Astrocyte (in vitro differentiated cells and primary cell): ENCODE measurements at regions not wholly inside any gene's neighbourhood (a gene's known extent, or its start where the extent isn't known, plus 50 kb on each side); places are given as distances from the start of the nearest gene placed in this dataset.
"Not testable (repeated sequence)": the region's sequence is repeated elsewhere in the genome, so short reads cannot be mapped to it uniquely, and the experiment has no call there.

Source experiments
- DNase-seq: peaks from one replicate; pipeline ENCODE4 v3.0.0-alpha.2; 2010; ENCODE audit warnings: low read depth
- FAIRE-seq: peaks from 2 replicates; lab custom pipeline; 2011; peaks lifted over from hg19 to GRCh38; lab: Jason Lieb, UNC
- H2AFZ ChIP-seq: 2 replicates; pipeline ENCODE4 v1.6.0; 2012; ENCODE audit warnings: low read depth, low read length, inconsistent platforms
- H3K27ac ChIP-seq: 2 replicates; pipeline ENCODE4 v1.5.1; 2011; ENCODE audit warnings: low read depth, low read length, inconsistent platforms
- H3K27me3 ChIP-seq: 2 replicates; pipeline ENCODE4 v1.6.0; 2011; ENCODE audit warnings: low read length, inconsistent platforms; ENCODE audit not compliant: insufficient read depth
- H3K36me3 ChIP-seq: 2 replicates; pipeline ENCODE4 v1.5.1; 2011; ENCODE audit warnings: low read length, inconsistent platforms; ENCODE audit not compliant: insufficient read depth
- H3K4me1 ChIP-seq: 2 replicates; pipeline ENCODE4 v1.5.1; 2011; ENCODE audit warnings: low read length, inconsistent platforms; ENCODE audit not compliant: insufficient read depth
- H3K4me2 ChIP-seq: 2 replicates; pipeline ENCODE4 v1.6.0; 2012; ENCODE audit warnings: low read length, inconsistent platforms
- H3K4me3 ChIP-seq: 2 replicates; pipeline ENCODE4 v1.5.1; 2011; ENCODE audit warnings: low read depth, mild to moderate bottlenecking, low read length, inconsistent platforms; ENCODE audit not compliant: insufficient read depth
- H3K79me2 ChIP-seq: 2 replicates; pipeline ENCODE4 v1.6.0; 2012; ENCODE audit warnings: mild to moderate bottlenecking, low read length, inconsistent platforms; ENCODE audit not compliant: insufficient read depth
- H3K9ac ChIP-seq: 2 replicates; pipeline ENCODE4 v1.6.0; 2012; ENCODE audit warnings: mild to moderate bottlenecking, low read length, inconsistent platforms
- H3K9me3 ChIP-seq: 2 replicates; pipeline ENCODE4 v1.5.1; 2012; ENCODE audit warnings: low read depth, mild to moderate bottlenecking, low read length, inconsistent platforms; ENCODE audit not compliant: insufficient read depth
- H4K20me1 ChIP-seq: 2 replicates; pipeline ENCODE4 v1.6.0; 2012; ENCODE audit warnings: low read length, inconsistent platforms; ENCODE audit not compliant: insufficient read depth
- H3K27ac Mint-ChIP-seq: one replicate; pipeline ENCODE4 v1.8.0; 2021; ENCODE audit warnings: mild to moderate bottlenecking, mixed read lengths; ENCODE audit not compliant: unreplicated experiment
- H3K27me3 Mint-ChIP-seq: one replicate; pipeline ENCODE4 v1.8.0; 2021; ENCODE audit warnings: low read depth, mixed read lengths; ENCODE audit not compliant: unreplicated experiment
- H3K36me3 Mint-ChIP-seq: one replicate; pipeline ENCODE4 v1.8.0; 2021; ENCODE audit warnings: low read depth, mixed read lengths; ENCODE audit not compliant: unreplicated experiment
- H3K4me1 Mint-ChIP-seq: one replicate; pipeline ENCODE4 v1.8.0; 2021; ENCODE audit warnings: low read depth, mixed read lengths; ENCODE audit not compliant: unreplicated experiment
- H3K4me3 Mint-ChIP-seq: one replicate; pipeline ENCODE4 v1.8.0; 2021; ENCODE audit warnings: mild to moderate bottlenecking, moderate library complexity, mixed read lengths; ENCODE audit not compliant: unreplicated experiment
- H3K9me3 Mint-ChIP-seq: one replicate; pipeline ENCODE4 v1.8.0; 2021; ENCODE audit warnings: mild to moderate bottlenecking, mixed read lengths; ENCODE audit not compliant: unreplicated experiment
- EZH2 ChIP-seq: IDR thresholded peaks from 2 replicates; pipeline ENCODE4 v1.6.1; 2012; ENCODE audit warnings: mild to moderate bottlenecking, low read length, inconsistent platforms; ENCODE audit not compliant: insufficient read depth
- TF ChIP-seq, protein P1 (sequence below): IDR thresholded peaks from 2 replicates; pipeline ENCODE4 v1.5.1; 2011; ENCODE audit warnings: low read depth, mild to moderate bottlenecking, inconsistent platforms, low read length, moderate library complexity; ENCODE audit not compliant: insufficient read depth

DNA sequence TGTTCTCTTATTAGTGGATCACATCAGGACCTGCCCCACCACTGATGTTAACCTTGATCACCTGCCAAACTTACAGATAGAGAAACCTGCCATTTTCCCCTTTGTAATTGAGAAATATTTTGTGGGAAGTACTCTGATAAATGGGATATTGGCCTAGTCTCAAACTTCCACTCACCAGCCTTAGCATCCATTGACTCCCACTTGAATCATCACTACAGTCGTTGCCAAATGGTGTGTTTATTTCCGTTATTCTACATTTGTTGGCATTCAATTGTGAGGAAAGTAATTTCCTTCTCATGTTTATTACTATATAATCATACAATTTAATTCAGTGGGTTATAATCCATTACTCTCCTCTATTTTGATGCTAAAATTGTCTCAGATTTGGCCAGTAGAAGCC, 156.4 kb upstream of the CXCL13 start:
- no peak for FAIRE-seq

GRCh38 chr4:77450006-77450405, 155.6 kb upstream of the CXCL13 start:
- H3K36me3 Mint-ChIP-seq: no peaks in the 10 kb centered on the region
- no peak for FAIRE-seq

More for the DNA sequence above, 156.4 kb upstream of the CXCL13 start:
- no peak overlapping the region for H3K27ac Mint-ChIP-seq
- H3K36me3 Mint-ChIP-seq: no peaks in the 10 kb centered on the region
- H3K4me1 Mint-ChIP-seq: peaks cover 2% of the 10 kb centered on the region
- H3K4me1 ChIP-seq: no peaks in the 10 kb centered on the region
- no peak overlapping the region for H3K4me3 ChIP-seq
- H2AFZ ChIP-seq: no peak overlapping the region
- no peaks in the 10 kb centered on the region for H3K79me2 ChIP-seq
- TF ChIP-seq, protein P1, sequence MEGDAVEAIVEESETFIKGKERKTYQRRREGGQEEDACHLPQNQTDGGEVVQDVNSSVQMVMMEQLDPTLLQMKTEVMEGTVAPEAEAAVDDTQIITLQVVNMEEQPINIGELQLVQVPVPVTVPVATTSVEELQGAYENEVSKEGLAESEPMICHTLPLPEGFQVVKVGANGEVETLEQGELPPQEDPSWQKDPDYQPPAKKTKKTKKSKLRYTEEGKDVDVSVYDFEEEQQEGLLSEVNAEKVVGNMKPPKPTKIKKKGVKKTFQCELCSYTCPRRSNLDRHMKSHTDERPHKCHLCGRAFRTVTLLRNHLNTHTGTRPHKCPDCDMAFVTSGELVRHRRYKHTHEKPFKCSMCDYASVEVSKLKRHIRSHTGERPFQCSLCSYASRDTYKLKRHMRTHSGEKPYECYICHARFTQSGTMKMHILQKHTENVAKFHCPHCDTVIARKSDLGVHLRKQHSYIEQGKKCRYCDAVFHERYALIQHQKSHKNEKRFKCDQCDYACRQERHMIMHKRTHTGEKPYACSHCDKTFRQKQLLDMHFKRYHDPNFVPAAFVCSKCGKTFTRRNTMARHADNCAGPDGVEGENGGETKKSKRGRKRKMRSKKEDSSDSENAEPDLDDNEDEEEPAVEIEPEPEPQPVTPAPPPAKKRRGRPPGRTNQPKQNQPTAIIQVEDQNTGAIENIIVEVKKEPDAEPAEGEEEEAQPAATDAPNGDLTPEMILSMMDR: no peak
- no peak for TF ChIP-seq EZH2
- no peak overlapping the region for H3K9ac ChIP-seq
- H3K27ac ChIP-seq: no peak overlapping the region
- H3K27me3 ChIP-seq: no peaks in the 10 kb centered on the region
- no peaks in the 10 kb centered on the region for H3K9me3 ChIP-seq
- no peaks in the 10 kb centered on the region for H3K36me3 ChIP-seq
- no peak overlapping the region for H3K4me3 Mint-ChIP-seq
- H3K9me3 Mint-ChIP-seq: no peaks in the 10 kb centered on the region
- no peaks in the 10 kb centered on the region for H4K20me1 ChIP-seq
- DNase-seq: no peak
- peaks cover 17% of the 10 kb centered on the region for H3K27me3 Mint-ChIP-seq
- H3K4me2 ChIP-seq: no peak overlapping the region

GRCh38 chr4:77451530-77451929, 154.1 kb upstream of the CXCL13 start:
- H3K27ac ChIP-seq: no peak overlapping the region
- H3K27me3 Mint-ChIP-seq: peaks cover 5% of the 10 kb centered on the region
- no peak for TF ChIP-seq EZH2
- TF ChIP-seq, protein P1: no peak
- no peaks in the 10 kb centered on the region for H3K9me3 Mint-ChIP-seq
- no peaks in the 10 kb centered on the region for H3K36me3 ChIP-seq
- no peak overlapping the region for H3K27ac Mint-ChIP-seq
- H3K4me2 ChIP-seq: no peak overlapping the region
- no peaks in the 10 kb centered on the region for H3K36me3 Mint-ChIP-seq
- FAIRE-seq (no peak), DNase-seq (no peak)
- no peaks in the 10 kb centered on the region for H3K4me1 ChIP-seq
- H3K79me2 ChIP-seq: no peaks in the 10 kb centered on the region
- H3K9ac ChIP-seq: no peak overlapping the region
- no peaks in the 10 kb centered on the region for H3K9me3 ChIP-seq
- no peak overlapping the region for H3K4me3 Mint-ChIP-seq
- no peaks in the 10 kb centered on the region for H3K27me3 ChIP-seq
- H2AFZ ChIP-seq: no peak overlapping the region
- peaks cover 2% of the 10 kb centered on the region for H3K4me1 Mint-ChIP-seq
- no peaks in the 10 kb centered on the region for H4K20me1 ChIP-seq
- no peak overlapping the region for H3K4me3 ChIP-seq

More at GRCh38 chr4:77450006-77450405, 155.6 kb upstream of the CXCL13 start:
- no peaks in the 10 kb centered on the region for H3K9me3 ChIP-seq
- Mint-ChIP-seq H3K4me1 (peaks cover 2% of the 10 kb centered on the region), H3K27ac (no peak overlapping the region), H3K27me3 (peaks cover 17% of the 10 kb centered on the region), H3K9me3 (no peaks in the 10 kb centered on the region), H3K4me3 (no peak overlapping the region)
- H3K4me2 ChIP-seq: no peak overlapping the region
- H3K9ac ChIP-seq: no peak overlapping the region
- no peaks in the 10 kb centered on the region for H3K79me2 ChIP-seq
- TF ChIP-seq, protein P1: no peak
- no peak overlapping the region for H2AFZ ChIP-seq
- H4K20me1 ChIP-seq: no peaks in the 10 kb centered on the region
- H3K36me3 ChIP-seq: no peaks in the 10 kb centered on the region
- no peak for DNase-seq
- no peak overlapping the region for H3K27ac ChIP-seq
- H3K4me3 ChIP-seq: no peak overlapping the region
- no peaks in the 10 kb centered on the region for H3K4me1 ChIP-seq
- H3K27me3 ChIP-seq: no peaks in the 10 kb centered on the region

DNA sequence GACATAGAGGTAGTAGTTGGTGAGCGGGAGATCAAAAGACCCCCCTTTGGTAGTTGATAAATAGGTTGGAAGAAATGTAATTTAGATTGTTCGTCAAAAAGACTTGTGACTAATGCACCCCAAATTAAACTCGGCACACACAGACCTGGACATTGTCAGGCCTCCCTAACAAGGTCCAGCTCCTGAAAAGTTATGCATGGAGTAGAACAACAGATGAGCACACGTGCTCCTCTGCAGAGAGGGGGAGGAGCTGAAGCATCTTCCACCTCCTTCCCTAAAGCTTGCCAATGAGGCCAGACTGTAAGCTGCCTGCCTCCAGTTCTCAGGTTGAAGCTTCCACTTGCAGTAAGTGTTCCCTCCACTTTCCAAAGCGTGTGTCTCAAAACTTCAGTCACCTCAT, 153.5 kb upstream of the CXCL13 start:
- H3K79me2 ChIP-seq, H4K20me1 ChIP-seq, H3K4me3 ChIP-seq, H3K27ac Mint-ChIP-seq, H3K4me1 ChIP-seq, FAIRE-seq, DNase-seq, H3K4me3 Mint-ChIP-seq, H3K4me1 Mint-ChIP-seq, H3K4me2 ChIP-seq, H3K27ac ChIP-seq, H3K9me3 ChIP-seq, H2AFZ ChIP-seq, H3K36me3 Mint-ChIP-seq, H3K9me3 Mint-ChIP-seq, H3K9ac ChIP-seq, H3K27me3 Mint-ChIP-seq, H3K36me3 ChIP-seq, H3K27me3 ChIP-seq: not testable (repeated sequence)
